Testis (tissue), 2 donors: ENCODE measurements at regions not wholly inside any gene's neighbourhood (a gene's known extent, or its start where the extent isn't known, plus 50 kb on each side); places are given as distances from the start of the nearest gene placed in this dataset.

Experiments
- DNase-seq: peaks from one replicate; pipeline ENCODE4 v3.0.0-alpha.2; 2019
- H3K27ac ChIP-seq, 2 donors: fragments of 200-600 bp; sonication (generic); one replicate each; pipeline ENCODE4 v1.5.1; 2019
- H3K27me3 ChIP-seq: fragments of 200-600 bp; sonication (generic); one replicate; pipeline ENCODE4 v1.5.1; 2019
- H3K36me3 ChIP-seq: fragments of 200-600 bp; sonication (generic); one replicate; pipeline ENCODE4 v1.5.1; 2017; ENCODE audit warnings: low read depth; ENCODE audit errors: missing control alignments
- H3K4me1 ChIP-seq: fragments of 200-600 bp; sonication (generic); one replicate; pipeline ENCODE4 v1.5.1; 2019
- H3K4me3 ChIP-seq, 2 donors: fragments of 200-600 bp; sonication (generic); one replicate each; pipeline ENCODE4 v1.5.1; 2017 to 2019
- H3K9me3 ChIP-seq: fragments of 200-600 bp; sonication (generic); one replicate; pipeline ENCODE4 v1.5.1; 2017
- POLR2A ChIP-seq: fragments of 450-650 bp; IDR thresholded peaks from one replicate; pipeline ENCODE4 v1.6.1; 2017; ENCODE audit warnings: antibody characterized with exemption, mild to moderate bottlenecking, moderate library complexity
- WGBS, 2 donors: methylation state at CpG; one replicate each; pipeline ENCODE4 v1.1.5; 2018; 5-methylcytosine and 5-hydroxymethylcytosine counted together
- intact Hi-C: fragments of 100-400 bp; cut with DNase I; formaldehyde crosslinking; loops from one replicate; pipeline ENCODE4 v1.15.1; 2023; ENCODE audit warnings: low total_unique reads
- TF ChIP-seq, protein P1 (sequence below), 3 experiments: fragments of 450-650 bp in 2 of 3; fragments of 200-600 bp in 1 of 3; sonication (generic) in 1 of 3; IDR thresholded peaks; one replicate each; pipeline ENCODE4 v1.5.1; 2016 to 2019; ENCODE audit warnings: antibody characterized with exemption in 3 of 3, mild to moderate bottlenecking in 2 of 3, moderate library complexity in 1 of 3

DNA sequence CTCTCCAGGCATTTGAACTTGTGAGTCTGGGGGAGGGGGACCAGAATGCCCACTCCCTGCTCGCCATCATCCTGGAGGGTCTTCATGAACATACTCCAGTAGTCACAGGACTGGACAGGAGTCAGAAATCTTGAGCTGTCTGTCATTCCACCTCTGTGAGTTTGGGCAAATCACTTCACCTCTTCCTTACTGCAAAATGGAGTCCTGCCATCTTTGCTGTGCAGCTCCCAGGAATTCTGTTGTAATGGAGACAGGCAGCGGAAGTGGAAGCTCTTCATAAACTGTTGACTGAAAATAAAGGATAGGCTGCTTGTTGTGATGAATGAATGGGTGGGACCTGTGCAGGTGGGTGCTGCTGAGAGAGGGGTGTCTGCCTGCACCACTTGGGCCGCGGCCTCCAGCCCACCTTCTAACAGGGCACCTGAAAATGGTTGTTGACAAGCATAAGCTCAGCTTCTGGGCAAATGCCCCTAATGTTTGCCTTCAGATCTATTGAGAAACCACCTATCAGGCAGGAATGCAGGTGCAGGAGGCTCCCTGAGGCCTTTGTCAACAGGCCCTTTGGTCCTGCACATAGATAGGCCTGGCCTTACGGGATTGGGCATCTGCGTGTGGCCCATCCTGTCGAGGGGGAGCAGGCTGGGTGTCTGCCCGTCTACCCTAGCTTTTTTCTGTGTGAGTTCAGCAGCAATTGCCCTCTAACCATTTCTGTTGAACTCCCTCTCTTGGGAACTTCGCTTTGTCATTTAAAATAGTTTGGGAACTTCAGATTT, 321.0 kb downstream of the RPS6KC1 start:
- intact Hi-C loops: no loop called here
- Histone ChIP-seq H3K9me3 (no peaks in the 10 kb centered on the region), H3K27me3 (no peaks in the 10 kb centered on the region), H3K4me1 (no peaks in the 10 kb centered on the region), H3K36me3 (no peaks in the 10 kb centered on the region), H3K4me3 (no peak overlapping the region), H3K27ac (no peak overlapping the region)
- 84 to 89% methylated on average over 9 of the region's 9 CpGs for WGBS, 2 donors
- TF ChIP-seq, protein P1, sequence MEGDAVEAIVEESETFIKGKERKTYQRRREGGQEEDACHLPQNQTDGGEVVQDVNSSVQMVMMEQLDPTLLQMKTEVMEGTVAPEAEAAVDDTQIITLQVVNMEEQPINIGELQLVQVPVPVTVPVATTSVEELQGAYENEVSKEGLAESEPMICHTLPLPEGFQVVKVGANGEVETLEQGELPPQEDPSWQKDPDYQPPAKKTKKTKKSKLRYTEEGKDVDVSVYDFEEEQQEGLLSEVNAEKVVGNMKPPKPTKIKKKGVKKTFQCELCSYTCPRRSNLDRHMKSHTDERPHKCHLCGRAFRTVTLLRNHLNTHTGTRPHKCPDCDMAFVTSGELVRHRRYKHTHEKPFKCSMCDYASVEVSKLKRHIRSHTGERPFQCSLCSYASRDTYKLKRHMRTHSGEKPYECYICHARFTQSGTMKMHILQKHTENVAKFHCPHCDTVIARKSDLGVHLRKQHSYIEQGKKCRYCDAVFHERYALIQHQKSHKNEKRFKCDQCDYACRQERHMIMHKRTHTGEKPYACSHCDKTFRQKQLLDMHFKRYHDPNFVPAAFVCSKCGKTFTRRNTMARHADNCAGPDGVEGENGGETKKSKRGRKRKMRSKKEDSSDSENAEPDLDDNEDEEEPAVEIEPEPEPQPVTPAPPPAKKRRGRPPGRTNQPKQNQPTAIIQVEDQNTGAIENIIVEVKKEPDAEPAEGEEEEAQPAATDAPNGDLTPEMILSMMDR (IDR thresholded peaks at IDR 0.05): no peak
- TF ChIP-seq POLR2A: no peak
- no peak for DNase-seq

DNA sequence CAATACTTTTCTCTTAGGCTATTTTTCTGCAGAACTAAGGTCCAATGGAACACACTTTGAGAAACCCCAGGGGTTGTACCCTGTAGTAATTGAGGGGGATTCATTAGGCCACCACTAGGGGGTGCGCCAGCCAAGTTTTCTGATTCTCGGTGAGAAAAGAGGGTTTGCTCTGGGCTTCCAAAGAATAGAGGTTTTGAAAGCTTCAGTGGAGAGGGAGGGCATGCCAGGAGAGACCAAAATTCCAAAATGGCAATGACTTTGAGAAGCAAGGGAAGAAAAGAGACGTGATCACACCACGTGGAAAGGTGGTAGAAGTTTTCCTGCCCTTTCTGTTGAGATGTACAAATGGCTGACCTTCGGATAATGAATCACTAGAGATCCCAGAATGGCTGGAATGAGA, 323.3 kb downstream of the RPS6KC1 start:
- intact Hi-C loops: no loop called here
- DNase-seq: peak; percentile 69
- TF ChIP-seq, protein P1 (IDR thresholded peaks at IDR 0.05): peak; percentile 63 to 84 (median 74)
- no peak for TF ChIP-seq POLR2A
- H3K9me3 ChIP-seq: no peaks in the 10 kb centered on the region
- no peak overlapping the region for H3K27ac ChIP-seq
- H3K27me3 ChIP-seq: no peaks in the 10 kb centered on the region
- H3K4me1 ChIP-seq: no peaks in the 10 kb centered on the region
- WGBS, 2 donors: 44 to 52% methylated on average over 5 of the region's 5 CpGs
- H3K4me3 ChIP-seq: no peak overlapping the region
- H3K36me3 ChIP-seq: no peaks in the 10 kb centered on the region

DNA sequence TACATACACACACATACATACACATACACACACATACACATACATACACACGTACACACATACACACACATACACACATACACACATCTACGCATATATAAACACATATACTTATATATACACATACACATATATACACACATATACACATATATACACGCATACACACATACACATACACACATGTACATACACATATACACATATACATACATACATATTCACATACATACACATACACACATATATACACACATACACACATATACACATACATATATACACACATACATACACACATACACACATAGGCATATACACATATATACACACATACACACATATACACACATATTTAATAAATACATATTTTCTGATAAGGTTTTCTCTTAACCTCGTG, 324.0 kb downstream of the RPS6KC1 start:
- no peak for TF ChIP-seq POLR2A
- TF ChIP-seq, protein P1 (IDR thresholded peaks at IDR 0.05): no peak
- Histone ChIP-seq H3K27me3 (no peaks in the 10 kb centered on the region), H3K4me1 (no peaks in the 10 kb centered on the region), H3K4me3 (no peak overlapping the region), H3K27ac (no peak overlapping the region), H3K9me3 (no peaks in the 10 kb centered on the region), H3K36me3 (no peaks in the 10 kb centered on the region)
- intact Hi-C loops: no loop called here
- no peak for DNase-seq
- WGBS, 2 donors: 88 to 94% methylated on average over 4 of the region's 4 CpGs

DNA sequence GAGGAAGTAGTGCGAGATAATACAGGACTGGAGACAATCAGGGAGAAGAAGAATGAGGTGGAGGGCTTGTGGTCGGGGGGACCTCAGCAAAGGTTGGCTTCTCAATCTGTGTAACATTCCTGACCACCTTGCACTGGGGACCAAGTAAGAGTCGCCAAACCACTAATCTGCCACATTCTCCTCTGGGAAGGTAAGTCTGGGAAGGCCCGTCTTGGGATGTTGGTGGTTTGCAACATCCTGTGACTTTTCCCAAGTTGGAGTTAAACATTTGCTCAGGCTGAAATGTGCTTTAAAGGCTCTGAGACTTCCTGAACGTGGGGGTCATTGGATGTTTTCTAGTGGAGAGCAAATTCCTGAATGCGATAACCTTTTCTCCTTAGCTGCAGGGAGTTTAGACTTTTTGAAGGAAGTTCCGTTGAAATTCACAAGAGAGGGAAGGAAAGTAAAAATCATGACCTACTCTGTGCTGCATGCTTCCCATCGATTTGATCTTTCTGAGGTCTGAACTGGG, 325.9 kb downstream of the RPS6KC1 start:
- peaks cover 4% of the 10 kb centered on the region for H3K4me1 ChIP-seq
- TF ChIP-seq POLR2A: no peak
- TF ChIP-seq, protein P1 (IDR thresholded peaks at IDR 0.05): no peak
- H3K4me3 ChIP-seq: no peak overlapping the region
- H3K36me3 ChIP-seq: no peaks in the 10 kb centered on the region
- H3K9me3 ChIP-seq: no peaks in the 10 kb centered on the region
- no peaks in the 10 kb centered on the region for H3K27me3 ChIP-seq
- 43% methylated on average over 8 of the region's 8 CpGs for WGBS, 2 donors
- DNase-seq: no peak
- no peak overlapping the region for H3K27ac ChIP-seq
- intact Hi-C loops: no loop called here

DNA sequence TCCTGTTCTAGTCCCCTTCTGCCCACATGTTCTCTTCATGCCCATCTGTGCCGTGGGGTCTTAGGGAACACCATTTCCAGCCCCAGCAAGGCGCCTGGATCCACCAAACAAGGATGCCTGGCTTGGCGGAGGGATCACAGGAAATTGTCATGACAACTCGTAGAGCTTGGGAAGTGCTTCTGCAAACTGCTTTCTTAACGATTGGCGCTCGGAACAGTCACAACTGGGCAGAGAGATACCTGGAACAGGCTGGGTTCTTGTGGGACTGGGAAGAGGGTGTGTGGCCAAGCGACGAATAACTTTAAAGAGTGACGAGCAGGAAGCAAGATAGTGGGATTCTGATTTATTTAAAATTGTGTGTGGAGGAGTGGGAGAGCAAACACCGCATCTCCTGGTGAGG, 329.8 kb downstream of the RPS6KC1 start:
- intact Hi-C loops: no loop called here
- TF ChIP-seq, protein P1 (IDR thresholded peaks at IDR 0.05): no peak
- no peak for TF ChIP-seq POLR2A
- H3K9me3 ChIP-seq: no peaks in the 10 kb centered on the region
- whole genome bisulfite sequencing, 2 donors: 50 to 61% methylated on average over 11 of the region's 11 CpGs
- no peak overlapping the region for H3K4me3 ChIP-seq
- peak; percentile 22 for DNase-seq
- no peaks in the 10 kb centered on the region for H3K36me3 ChIP-seq
- no peaks in the 10 kb centered on the region for H3K27me3 ChIP-seq
- peaks cover 4% of the 10 kb centered on the region for H3K4me1 ChIP-seq
- no peak overlapping the region for H3K27ac ChIP-seq
